G401 (cell line): ENCODE measurements at regions not wholly inside any gene's neighbourhood (a gene's known extent, or its start where the extent isn't known, plus 50 kb on each side); places are given as distances from the start of the nearest gene placed in this dataset.

Experiments used
- DNase-seq: peaks from one replicate; pipeline ENCODE4 v3.0.0-alpha.2; 2015; ENCODE audit warnings: low spot score
- in situ Hi-C: cut with HindIII; loops from 2 replicates; pipeline ENCODE4 v1.10.0; 2016; ENCODE audit warnings: low sequenced_read_pairs, mixed read lengths

GRCh38 chr3:135516143-135516542 is 449.4 kb upstream of the PPP2R3A start:
- in situ Hi-C loops, result no loop called here
- no peak for DNase-seq

- in situ Hi-C loops, result no loop called here
- DNase-seq, result no peak
These were observed 437.0 kb upstream of the PPP2R3A start for GRCh38 chr3:135528413-135529015.

- in situ Hi-C loops, result no loop called here
- no peak for DNase-seq
These were observed 433.5 kb upstream of the PPP2R3A start for GRCh38 chr3:135532021-135532420.

GRCh38 chr3:135538123-135538522 is 427.4 kb upstream of the PPP2R3A start:
- in situ Hi-C loops, result no loop called here
- DNase-seq, result no peak

- no peak for DNase-seq
- in situ Hi-C loops, result no loop called here
These were observed 426.2 kb upstream of the PPP2R3A start for GRCh38 chr3:135539351-135539750.

GRCh38 chr3:135539854-135540253 is 425.7 kb upstream of the PPP2R3A start:
- in situ Hi-C loops, result no loop called here
- DNase-seq, result no peak

- DNase-seq, result no peak
- in situ Hi-C loops, result no loop called here
These were observed 415.5 kb upstream of the PPP2R3A start for GRCh38 chr3:135549928-135550494.

GRCh38 chr3:135556174-135556573 is 409.4 kb upstream of the PPP2R3A start:
- in situ Hi-C loops, result no loop called here
- DNase-seq, result no peak

GRCh38 chr3:135558150-135558783 is 407.3 kb upstream of the PPP2R3A start:
- no peak for DNase-seq
- in situ Hi-C loops, result no loop called here

- no peak for DNase-seq
- in situ Hi-C loops, result no loop called here
These were observed 406.6 kb upstream of the PPP2R3A start for GRCh38 chr3:135558906-135559305.

- in situ Hi-C loops, result no loop called here
- DNase-seq, result no peak
These were observed 405.7 kb upstream of the PPP2R3A start for GRCh38 chr3:135559802-135560201.

GRCh38 chr3:135560847-135561246 is 404.7 kb upstream of the PPP2R3A start:
- no peak for DNase-seq
- in situ Hi-C loops, result no loop called here

GRCh38 chr3:135564696-135565095 is 400.8 kb upstream of the PPP2R3A start:
- peak; percentile 88 for DNase-seq
- in situ Hi-C loops, result no loop called here

GRCh38 chr3:135565546-135565945 is 400.0 kb upstream of the PPP2R3A start:
- no peak for DNase-seq
- in situ Hi-C loops, result no loop called here

- in situ Hi-C loops, result no loop called here
- DNase-seq, result no peak
These were observed 398.3 kb upstream of the PPP2R3A start for GRCh38 chr3:135567223-135567622.

- DNase-seq, result peak; percentile 86
- in situ Hi-C loops, result no loop called here
These were observed 388.8 kb upstream of the PPP2R3A start for GRCh38 chr3:135576751-135577150.

GRCh38 chr3:135581806-135582205 is 383.7 kb upstream of the PPP2R3A start:
- in situ Hi-C loops, result no loop called here
- DNase-seq, result no peak

GRCh38 chr3:135582800-135583199 is 382.7 kb upstream of the PPP2R3A start:
- DNase-seq, result no peak
- in situ Hi-C loops, result no loop called here

GRCh38 chr3:135596563-135596962 is 369.0 kb upstream of the PPP2R3A start:
- no peak for DNase-seq
- in situ Hi-C loops, result no loop called here

- in situ Hi-C loops, result no loop called here
- no peak for DNase-seq
These were observed 367.7 kb upstream of the PPP2R3A start for GRCh38 chr3:135597855-135598254.

GRCh38 chr3:135598597-135598996 is 366.9 kb upstream of the PPP2R3A start:
- no peak for DNase-seq
- in situ Hi-C loops, result no loop called here
